ENCODE measurements at regions not wholly inside any gene's neighbourhood (a gene's known extent, or its start where the extent isn't known, plus 50 kb on each side); places are given as distances from the start of the nearest gene placed in this dataset.
"Not testable (repeated sequence)": the region's sequence is repeated elsewhere in the genome, so short reads cannot be mapped to it uniquely, and the experiment has no call there.

DNA sequence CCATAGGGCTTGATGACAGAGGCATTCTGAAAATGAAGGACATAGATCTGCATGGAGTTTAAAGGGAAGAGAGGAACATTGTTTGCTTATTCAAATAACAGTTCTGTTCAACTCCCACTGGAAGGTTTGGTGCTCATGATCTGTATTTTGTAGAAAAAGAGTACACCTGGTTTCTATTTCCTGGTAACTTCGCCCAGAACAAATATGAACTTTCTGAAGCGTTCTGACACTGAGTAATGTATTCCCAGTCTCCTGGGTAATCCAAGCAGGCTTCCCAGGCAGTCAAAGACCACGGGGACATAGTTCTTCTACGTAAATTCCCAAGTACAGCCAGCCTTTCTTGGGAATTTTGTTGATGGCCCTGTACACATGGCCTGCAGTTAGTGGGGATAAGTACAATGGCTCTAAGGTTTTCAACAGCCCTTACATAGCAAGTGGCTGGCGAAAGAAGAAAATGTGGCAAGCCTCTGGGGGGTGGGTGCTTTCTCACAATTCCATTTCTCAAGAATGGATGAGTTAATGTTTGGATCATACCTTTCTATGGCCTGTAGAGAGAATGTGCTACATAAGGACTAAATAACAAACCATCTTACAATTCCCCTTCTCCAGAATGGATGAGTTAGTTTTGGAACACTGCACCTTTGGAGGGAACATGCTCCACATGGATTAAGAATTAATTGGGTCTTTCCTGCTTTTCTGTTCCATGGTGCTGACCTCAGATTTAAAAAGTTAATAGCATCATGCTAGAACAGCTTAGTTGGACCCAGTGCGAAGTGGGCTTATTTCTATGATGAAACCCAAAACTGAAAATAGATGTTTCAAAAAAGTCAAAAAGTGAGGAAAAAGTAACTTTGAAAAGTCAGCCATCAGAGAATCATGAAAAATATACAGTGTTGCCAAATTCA lies 52.7 kb downstream of the COL6A6 start:
- DNase-seq: no peak

DNA sequence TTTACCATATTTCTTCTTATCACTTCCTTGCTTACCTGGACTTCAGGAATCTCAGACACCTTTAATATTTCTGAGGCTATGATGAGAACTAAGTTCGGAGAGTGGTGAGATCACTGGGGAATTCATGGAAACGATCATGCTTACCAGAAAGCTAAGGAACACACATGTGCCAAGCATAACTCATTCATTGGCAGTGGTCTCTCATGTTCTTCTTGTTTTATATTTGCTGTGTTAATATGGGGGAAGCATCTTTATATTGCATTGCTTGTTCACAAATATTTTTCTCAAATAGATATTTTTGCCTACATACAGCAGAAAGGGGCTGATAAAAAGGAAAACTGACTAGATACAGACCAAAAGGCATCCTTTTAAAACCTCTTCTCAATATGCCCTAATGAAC lies 55.8 kb downstream of the COL6A6 start:
- no peak for DNase-seq

GRCh38 chr3:130576375-130577266 lies 59.6 kb downstream of the COL6A6 start:
- DNase-seq: no peak

GRCh38 chr3:130582457-130583153 lies 65.6 kb downstream of the COL6A6 start:
- peak in 1 of 58 donors; percentile 15 for DNase-seq

DNA sequence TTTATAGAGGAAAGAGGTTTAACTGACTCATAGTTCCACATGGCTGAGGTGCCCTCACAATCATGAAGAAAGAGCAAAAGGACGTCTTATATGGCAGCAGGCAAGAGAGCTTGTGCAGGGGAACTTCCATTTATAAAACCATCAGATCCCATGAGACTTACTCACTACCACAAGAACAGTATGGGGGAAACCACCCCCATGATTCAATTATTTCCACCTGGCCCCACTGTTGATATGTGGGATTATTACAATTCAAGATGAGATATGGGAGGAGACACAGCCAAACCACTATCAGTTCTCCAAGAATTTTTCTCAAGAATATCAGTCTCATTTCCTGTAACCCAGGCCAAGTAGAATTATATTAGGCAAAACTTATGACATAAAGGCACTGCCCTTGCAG lies 77.8 kb downstream of the COL6A6 start:
- DNase-seq: not testable (repeated sequence)

DNA sequence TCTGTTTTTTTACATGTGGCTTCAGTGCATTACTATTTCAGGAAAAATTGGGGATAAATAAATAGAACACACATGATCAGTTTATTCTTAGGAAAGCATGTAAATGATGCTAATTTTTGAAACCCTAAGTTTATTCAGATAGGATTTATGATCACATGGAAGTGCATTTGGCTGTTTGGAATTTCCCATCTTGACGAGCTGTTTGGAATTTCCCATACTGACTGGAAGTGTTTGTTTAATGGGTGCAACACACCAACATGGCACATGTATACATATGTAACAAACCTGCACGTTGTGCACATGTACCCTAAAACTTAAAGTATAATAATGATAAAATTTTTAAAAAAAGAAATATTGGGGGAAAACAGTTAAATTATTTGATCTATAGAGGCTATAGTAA lies 79.5 kb downstream of the COL6A6 start:
- DNase-seq: no peak

DNA sequence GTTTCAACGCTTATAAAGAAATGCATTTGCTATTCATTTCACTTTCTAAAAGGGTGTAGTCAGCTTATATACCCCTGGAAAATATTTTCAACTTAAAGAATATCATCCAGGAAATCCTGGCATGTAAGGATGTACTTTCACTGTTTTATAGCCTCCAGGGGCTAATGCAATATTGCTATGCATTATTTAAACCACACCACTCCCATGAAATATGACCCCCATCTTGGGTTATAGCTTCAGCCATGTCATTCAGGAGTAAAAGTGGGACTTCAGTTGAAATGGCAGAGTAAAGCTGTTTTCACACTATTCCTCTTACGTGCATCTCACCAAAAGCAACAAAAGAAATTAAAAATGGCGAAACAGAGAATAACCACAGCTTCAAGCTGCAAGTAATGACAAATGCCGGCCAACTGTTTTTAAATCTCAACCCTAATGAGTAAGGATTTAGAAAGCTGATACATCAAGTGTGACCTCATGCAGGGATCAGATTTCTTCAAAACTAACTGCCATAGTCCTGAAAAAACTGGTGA lies 84.5 kb downstream of the COL6A6 start:
- DNase-seq: no peak

- DNase-seq: no peak
These were observed 87.8 kb downstream of the COL6A6 start for GRCh38 chr3:130604806-130605205.

GRCh38 chr3:130606336-130606735 lies 89.4 kb downstream of the COL6A6 start:
- DNase-seq: no peak

- DNase-seq: no peak
These were observed 90.7 kb downstream of the COL6A6 start for GRCh38 chr3:130607553-130608154.

DNA sequence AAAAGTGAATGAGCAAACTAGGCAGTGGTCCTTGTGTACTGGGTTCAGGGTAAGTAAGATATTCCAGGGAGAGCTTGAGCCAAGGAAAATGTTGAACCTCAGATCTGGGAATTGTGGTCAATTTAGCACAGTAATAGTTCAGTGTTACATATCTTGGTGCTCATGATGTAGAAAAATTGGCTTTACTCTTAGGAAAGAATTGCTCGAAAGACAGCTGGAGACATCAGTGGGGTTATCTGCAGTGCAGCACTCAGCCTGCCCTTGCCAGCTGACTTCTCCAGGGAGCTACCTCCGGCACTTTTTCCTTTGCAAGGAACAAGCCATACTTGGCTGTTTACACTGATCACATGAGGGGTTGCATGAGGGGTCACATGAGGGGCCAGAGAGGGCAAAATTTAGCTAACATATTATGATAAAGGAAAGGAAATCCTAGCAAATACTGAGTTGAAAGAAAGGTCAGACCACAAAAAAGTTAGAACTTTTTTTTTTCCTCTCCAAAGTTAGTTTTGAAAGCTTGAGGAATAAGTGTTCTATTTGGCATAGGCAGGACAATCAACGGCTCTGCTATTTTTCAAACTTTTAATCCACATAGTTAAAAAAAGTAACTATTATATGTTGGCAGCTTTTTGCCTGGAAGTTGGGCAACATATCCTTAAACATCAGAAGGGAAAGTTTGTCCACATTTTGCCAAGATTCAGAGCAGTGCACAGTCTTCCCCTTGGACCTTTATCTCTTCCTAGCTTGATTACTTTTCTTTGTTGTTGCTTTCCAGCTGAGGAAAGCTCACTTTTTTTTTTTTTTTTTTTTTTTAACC lies 92.4 kb downstream of the COL6A6 start:
- DNase-seq: no peak

- no peak for DNase-seq
These were observed 102.2 kb downstream of the COL6A6 start for GRCh38 chr3:130619196-130619595.

DNA sequence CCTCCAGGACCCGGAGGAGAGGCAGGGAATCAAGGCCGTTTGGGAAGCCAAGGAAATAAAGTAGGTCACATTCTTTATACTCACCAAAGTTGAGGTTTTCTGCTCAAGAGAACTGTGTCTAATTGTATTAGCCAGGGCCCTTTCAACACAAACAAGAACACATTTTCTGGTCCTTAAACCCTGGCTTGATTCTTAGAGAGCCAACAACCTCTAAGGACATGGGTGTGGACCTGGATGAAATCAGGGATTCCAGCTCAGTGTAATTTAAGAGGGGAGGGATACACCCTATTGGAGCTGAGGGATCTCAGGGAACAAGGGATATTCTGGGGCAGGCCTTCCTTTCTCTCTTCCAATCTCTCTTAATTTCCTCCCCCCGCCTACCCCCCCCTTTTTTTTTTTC lies 104.8 kb downstream of the COL6A6 start:
- DNase-seq: no peak

GRCh38 chr3:130626049-130626448 lies 109.1 kb downstream of the COL6A6 start:
- DNase-seq: peak in 1 of 58 donors; percentile 29

- DNase-seq: no peak
These were observed 110.3 kb downstream of the COL6A6 start for GRCh38 chr3:130627143-130627855.

DNA sequence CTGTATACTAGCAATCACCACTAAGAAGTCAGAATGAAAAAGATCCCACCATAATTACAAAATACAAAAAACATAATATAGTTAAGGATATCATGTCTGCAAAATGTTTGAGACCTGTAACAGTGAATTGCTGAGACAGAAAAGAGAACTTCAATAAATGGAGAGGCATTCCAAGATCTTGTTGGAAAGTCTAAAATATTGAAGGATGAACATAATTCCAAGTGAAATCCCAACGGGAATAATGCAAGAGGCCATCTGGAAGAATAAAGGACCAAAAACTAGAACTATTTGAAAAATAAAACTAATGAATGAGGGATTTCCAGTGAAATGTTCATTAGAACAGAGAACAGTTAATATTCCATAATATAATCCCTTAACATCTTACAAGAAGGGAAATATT lies 110.9 kb downstream of the COL6A6 start:
- no peak for DNase-seq
